Esophagus squamous epithelium (tissue), 5 donors: ENCODE measurements at regions not wholly inside any gene's neighbourhood (a gene's known extent, or its start where the extent isn't known, plus 50 kb on each side); places are given as distances from the start of the nearest gene placed in this dataset.

Experiments
- DNase-seq: peaks from one replicate; lab custom pipeline; 2025; lab: John Stamatoyannopoulos, UW
- H3K27ac ChIP-seq, 4 donors: fragments of 200-600 bp; sonication (generic); one replicate each; pipeline ENCODE4 v1.5.1; 2016 to 2019; ENCODE audit warnings: mild to moderate bottlenecking in 1 of 4
- H3K27me3 ChIP-seq, 4 donors: fragments of 200-600 bp; sonication (generic); 1 replicate in 3 of 4; 2 replicates in 1 of 4; pipeline versions ENCODE4 v1.5.1 to v1.6.0; 2017 to 2021; ENCODE audit warnings: antibody characterized with exemption in 1 of 4
- H3K36me3 ChIP-seq, 3 donors: fragments of 200-600 bp; sonication (generic); one replicate each; pipeline ENCODE4 v1.5.1; 2016 to 2019
- H3K4me1 ChIP-seq, 3 donors: fragments of 200-600 bp; sonication (generic); one replicate each; pipeline ENCODE4 v1.5.1; 2017 to 2019
- H3K4me3 ChIP-seq, 4 donors: fragments of 200-600 bp; sonication (generic); 1 replicate in 3 of 4; 2 replicates in 1 of 4; pipeline ENCODE4 v1.5.1; 2016 to 2019; ENCODE audit warnings: mild to moderate bottlenecking in 2 of 4, moderate library complexity in 1 of 4
- H3K9me3 ChIP-seq, 3 donors: fragments of 200-600 bp; sonication (generic); one replicate each; pipeline ENCODE4 v1.5.1; 2016 to 2019
- POLR2A ChIP-seq, 4 donors: fragments of 450-650 bp; IDR thresholded peaks; one replicate each; pipeline ENCODE4 v1.6.1; 2017; ENCODE audit warnings: antibody characterized with exemption in 4 of 4, mild to moderate bottlenecking in 4 of 4, moderate library complexity in 3 of 4
- WGBS, 2 donors: methylation state at CpG; one replicate each; pipeline ENCODE4 v1.1.5; 2018; 5-methylcytosine and 5-hydroxymethylcytosine counted together
- intact Hi-C: fragments of 100-400 bp; cut with DNase I; formaldehyde crosslinking; loops from one replicate; pipeline ENCODE4 v1.15.0; 2022
- TF ChIP-seq, protein P1 (sequence below), 6 experiments: fragments of 450-650 bp in 4 of 6; fragments of 200-600 bp in 2 of 6; sonication (generic) in 2 of 6; IDR thresholded peaks; one replicate each; pipeline ENCODE4 v1.5.1; 2016 to 2019; ENCODE audit warnings: antibody characterized with exemption in 6 of 6, mild to moderate bottlenecking in 4 of 6, moderate library complexity in 4 of 6
- donor health status: DM: yes; HTN: yes; CAD: no.

DNA sequence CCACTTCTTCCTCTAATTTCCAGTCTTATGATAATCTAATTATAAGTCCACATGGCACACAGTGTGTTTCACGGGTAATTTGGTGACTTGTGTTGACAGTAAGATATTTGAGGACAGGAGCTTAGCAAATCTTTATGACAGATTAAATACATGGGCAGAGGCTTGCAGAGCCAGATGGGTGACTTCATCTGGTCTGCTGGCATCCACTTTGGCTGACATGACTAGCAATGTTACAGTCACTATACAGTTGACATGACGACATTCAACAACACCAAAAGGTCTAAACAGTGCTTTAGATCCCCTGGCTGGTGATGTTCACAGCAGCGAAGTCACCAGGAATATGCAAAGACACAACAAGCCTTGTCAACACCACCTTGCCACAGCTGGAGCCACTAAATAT is 147.2 kb downstream of the ETS2 start:
- DNase-seq = no peak
- WGBS, 2 donors = 62 to 72% methylated on average over 3 of the region's 3 CpGs
- Histone ChIP-seq H3K4me1 (peaks cover 0 to 40% (median 5%) of the 10 kb centered on the region in 3 donors), H3K36me3 (no peaks in the 10 kb centered on the region), H3K27ac (no peak overlapping the region), H3K27me3 (no peaks in the 10 kb centered on the region), H3K9me3 (no peaks in the 10 kb centered on the region), H3K4me3 (no peak overlapping the region)
- TF ChIP-seq POLR2A (IDR thresholded peaks at IDR 0.05) = no peak
- TF ChIP-seq, protein P1, sequence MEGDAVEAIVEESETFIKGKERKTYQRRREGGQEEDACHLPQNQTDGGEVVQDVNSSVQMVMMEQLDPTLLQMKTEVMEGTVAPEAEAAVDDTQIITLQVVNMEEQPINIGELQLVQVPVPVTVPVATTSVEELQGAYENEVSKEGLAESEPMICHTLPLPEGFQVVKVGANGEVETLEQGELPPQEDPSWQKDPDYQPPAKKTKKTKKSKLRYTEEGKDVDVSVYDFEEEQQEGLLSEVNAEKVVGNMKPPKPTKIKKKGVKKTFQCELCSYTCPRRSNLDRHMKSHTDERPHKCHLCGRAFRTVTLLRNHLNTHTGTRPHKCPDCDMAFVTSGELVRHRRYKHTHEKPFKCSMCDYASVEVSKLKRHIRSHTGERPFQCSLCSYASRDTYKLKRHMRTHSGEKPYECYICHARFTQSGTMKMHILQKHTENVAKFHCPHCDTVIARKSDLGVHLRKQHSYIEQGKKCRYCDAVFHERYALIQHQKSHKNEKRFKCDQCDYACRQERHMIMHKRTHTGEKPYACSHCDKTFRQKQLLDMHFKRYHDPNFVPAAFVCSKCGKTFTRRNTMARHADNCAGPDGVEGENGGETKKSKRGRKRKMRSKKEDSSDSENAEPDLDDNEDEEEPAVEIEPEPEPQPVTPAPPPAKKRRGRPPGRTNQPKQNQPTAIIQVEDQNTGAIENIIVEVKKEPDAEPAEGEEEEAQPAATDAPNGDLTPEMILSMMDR (IDR thresholded peaks at IDR 0.05) = no peak
- intact Hi-C loops = no loop called here

DNA sequence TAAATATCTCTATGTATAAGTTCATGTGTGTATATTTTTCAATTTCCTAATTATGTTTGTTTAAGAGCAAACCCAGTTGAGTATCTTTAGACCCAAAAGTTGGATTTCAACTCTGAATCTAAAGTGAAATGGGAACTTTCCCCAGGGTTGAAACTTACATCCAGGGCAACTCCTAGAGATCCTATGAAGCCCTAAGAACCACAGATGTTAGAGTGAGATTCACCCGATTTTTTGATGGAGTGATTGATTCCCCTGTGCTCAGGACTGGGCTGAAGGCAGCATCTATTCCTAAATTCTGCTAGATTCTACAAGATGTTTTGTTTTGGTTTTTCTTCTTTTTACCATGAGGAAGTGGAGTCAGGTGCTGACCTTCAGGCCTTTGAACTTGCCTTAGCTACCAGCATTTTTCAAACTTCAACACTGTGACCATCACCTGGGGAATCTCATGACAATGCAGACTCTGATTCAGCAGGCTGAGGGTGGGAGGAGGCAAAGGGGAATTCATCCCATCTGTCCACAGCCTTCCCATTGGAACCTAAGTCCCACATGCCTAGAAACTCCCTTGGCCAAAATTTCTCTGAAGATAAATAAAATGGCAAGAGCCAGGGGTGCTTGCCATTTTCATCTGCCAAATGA is 145.5 kb downstream of the ETS2 start:
- Histone ChIP-seq H3K36me3 (no peaks in the 10 kb centered on the region), H3K4me3 (no peak overlapping the region), H3K4me1 (peaks cover 0 to 23% (median 0%) of the 10 kb centered on the region in 3 donors), H3K9me3 (no peaks in the 10 kb centered on the region), H3K27ac (no peak overlapping the region), H3K27me3 (no peaks in the 10 kb centered on the region)
- no peak for DNase-seq
- 69 to 100% methylated on average over 1 of the region's 1 CpG for WGBS, 2 donors
- TF ChIP-seq POLR2A (IDR thresholded peaks at IDR 0.05) = no peak
- TF ChIP-seq, protein P1 (IDR thresholded peaks at IDR 0.05) = no peak
- intact Hi-C loops = no loop called here

DNA sequence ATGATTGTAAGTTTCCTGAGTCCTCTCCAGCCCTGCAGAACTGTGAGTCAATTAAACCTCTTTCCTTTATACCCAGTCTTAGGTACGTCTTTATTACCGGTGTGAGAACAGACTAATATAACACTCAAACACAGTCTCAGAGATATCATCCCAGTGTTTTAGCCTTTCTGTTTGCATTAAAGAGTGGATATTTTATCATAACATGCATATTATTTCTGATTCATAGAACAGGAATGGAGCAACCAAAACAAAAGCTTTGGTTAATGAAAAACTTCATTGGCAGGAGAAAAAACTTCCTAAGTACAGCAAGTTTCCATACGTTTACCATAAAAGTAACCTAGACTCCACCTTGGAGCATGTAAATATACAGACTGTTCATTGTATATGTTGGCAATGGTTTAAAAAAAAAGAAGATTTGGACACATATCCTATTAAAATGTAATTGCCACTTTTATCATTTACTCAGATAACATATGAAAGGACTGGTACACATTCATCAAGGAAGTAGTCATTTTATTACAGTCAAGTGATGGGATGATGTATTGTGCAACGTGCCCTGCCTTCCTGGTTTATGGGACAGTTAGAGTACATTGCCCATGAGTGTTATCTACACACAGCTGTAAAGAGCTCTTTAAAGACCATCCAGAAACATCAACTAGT is 144.8 kb downstream of the ETS2 start:
- H3K27me3 ChIP-seq = no peaks in the 10 kb centered on the region
- intact Hi-C loops = no loop called here

DNA sequence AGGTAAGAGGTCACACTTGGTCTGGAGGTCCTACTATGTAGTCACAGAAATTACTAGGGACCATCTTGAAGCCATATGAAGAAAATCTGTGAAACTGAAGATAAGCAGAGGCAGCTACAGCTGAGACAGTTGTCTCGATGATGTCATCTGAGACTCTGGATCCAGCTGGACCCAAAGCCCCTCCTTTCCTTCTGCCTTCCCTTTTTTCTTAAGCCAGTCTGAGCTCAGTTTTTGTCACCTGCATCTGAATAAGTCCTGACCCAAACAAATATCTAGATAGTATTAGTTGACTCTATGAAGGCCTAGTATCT is 143.3 kb downstream of the ETS2 start:
- peak overlapping the region in 2 of 4 donors; percentile 11 to 27 for H3K27ac ChIP-seq

More for the DNA sequence above, 144.8 kb downstream of the ETS2 start:
- Histone ChIP-seq H3K4me1 (peaks cover 0 to 18% (median 0%) of the 10 kb centered on the region in 3 donors), H3K27ac (no peak overlapping the region), H3K9me3 (no peaks in the 10 kb centered on the region), H3K4me3 (no peak overlapping the region), H3K36me3 (no peaks in the 10 kb centered on the region)
- TF ChIP-seq POLR2A (IDR thresholded peaks at IDR 0.05) = no peak
- TF ChIP-seq, protein P1 (IDR thresholded peaks at IDR 0.05) = no peak
- no peak for DNase-seq
- 57 to 61% methylated on average over 4 of the region's 4 CpGs for WGBS, 2 donors

More for the DNA sequence above, 143.3 kb downstream of the ETS2 start:
- DNase-seq = no peak
- WGBS, 2 donors = 77 to 91% methylated on average over 1 of the region's 1 CpG
- H3K36me3 ChIP-seq = no peaks in the 10 kb centered on the region
- no peak for TF ChIP-seq POLR2A (IDR thresholded peaks at IDR 0.05)
- TF ChIP-seq, protein P1 (IDR thresholded peaks at IDR 0.05) = no peak
- no peaks in the 10 kb centered on the region for H3K9me3 ChIP-seq
- peaks cover 0 to 6% (median 0%) of the 10 kb centered on the region in 3 donors for H3K4me1 ChIP-seq
- no peak overlapping the region for H3K4me3 ChIP-seq
- intact Hi-C loops = no loop called here
- no peaks in the 10 kb centered on the region for H3K27me3 ChIP-seq
